CD4-positive, CD25-positive, alpha-beta regulatory T cell (primary cell): ENCODE measurements at regions not wholly inside any gene's neighbourhood (a gene's known extent, or its start where the extent isn't known, plus 50 kb on each side); places are given as distances from the start of the nearest gene placed in this dataset.

ENCODE experiments used
- ATAC-seq, 2 donors: fragments of 150-1000 bp; cut with Tn5 transposase; one replicate each; pipeline ENCODE4 v1.10.0; 2021; ENCODE audit warnings: low read depth in 2 of 2, moderate number of reproducible peaks in 2 of 2, moderate library complexity in 1 of 2
- DNase-seq, 3 donors: peaks; one replicate each; pipeline versions ENCODE4 v3.0.0 to v3.0.0-alpha.2; 2012 to 2022; ENCODE audit warnings: mixed read lengths in 1 of 3
- H3K27ac ChIP-seq: one replicate; pipeline ENCODE4 v1.7.0; 2013; ENCODE audit warnings: mild to moderate bottlenecking, low read length; ENCODE audit not compliant: insufficient read depth, poor library complexity, severe bottlenecking
- H3K27me3 ChIP-seq: one replicate; pipeline ENCODE4 v1.7.0; 2013; ENCODE audit warnings: low read length; ENCODE audit not compliant: control insufficient read depth, insufficient read depth
- H3K36me3 ChIP-seq: one replicate; pipeline ENCODE4 v1.7.0; 2013; ENCODE audit warnings: mild to moderate bottlenecking, low read length, moderate library complexity; ENCODE audit not compliant: control insufficient read depth, insufficient read depth
- H3K4me1 ChIP-seq: 2 replicates; pipeline ENCODE4 v1.7.0; 2013; ENCODE audit warnings: mild to moderate bottlenecking, low read length; ENCODE audit not compliant: insufficient read depth, control insufficient read depth, poor library complexity, severe bottlenecking
- H3K4me3 ChIP-seq: one replicate; pipeline ENCODE4 v1.7.0; 2013; ENCODE audit warnings: low read depth, mild to moderate bottlenecking, low read length, moderate library complexity
- H3K9me3 ChIP-seq, 2 experiments: 1 replicate in 1 of 2; 2 replicates in 1 of 2; pipeline ENCODE4 v1.7.0; 2013; ENCODE audit warnings: low read length in 2 of 2, mild to moderate bottlenecking in 1 of 2, moderate library complexity in 1 of 2; ENCODE audit not compliant: control insufficient read depth in 2 of 2
- H3K27ac Mint-ChIP-seq, 3 donors: one replicate each; pipeline ENCODE4 v1.8.0; 2020 to 2022; ENCODE audit warnings: mild to moderate bottlenecking in 3 of 3, mixed read lengths in 3 of 3, moderate library complexity in 2 of 3
- H3K27me3 Mint-ChIP-seq: one replicate; pipeline ENCODE4 v1.8.0; 2022; ENCODE audit warnings: mild to moderate bottlenecking, mixed read lengths
- H3K36me3 Mint-ChIP-seq: one replicate; pipeline ENCODE4 v1.8.0; 2020; ENCODE audit warnings: mixed read lengths
- H3K4me1 Mint-ChIP-seq, 4 donors: one replicate each; pipeline ENCODE4 v1.8.0; 2020 to 2022; ENCODE audit warnings: mixed read lengths in 4 of 4, mild to moderate bottlenecking in 1 of 4
- H3K4me3 Mint-ChIP-seq, 4 donors: one replicate each; pipeline ENCODE4 v1.8.0; 2020 to 2022; ENCODE audit warnings: mild to moderate bottlenecking in 4 of 4, mixed read lengths in 4 of 4, moderate library complexity in 3 of 4
- H3K9me3 Mint-ChIP-seq, 7 donors: one replicate each; pipeline ENCODE4 v1.8.0; 2020 to 2022; ENCODE audit warnings: mixed read lengths in 7 of 7, mild to moderate bottlenecking in 3 of 7, moderate library complexity in 2 of 7

DNA sequence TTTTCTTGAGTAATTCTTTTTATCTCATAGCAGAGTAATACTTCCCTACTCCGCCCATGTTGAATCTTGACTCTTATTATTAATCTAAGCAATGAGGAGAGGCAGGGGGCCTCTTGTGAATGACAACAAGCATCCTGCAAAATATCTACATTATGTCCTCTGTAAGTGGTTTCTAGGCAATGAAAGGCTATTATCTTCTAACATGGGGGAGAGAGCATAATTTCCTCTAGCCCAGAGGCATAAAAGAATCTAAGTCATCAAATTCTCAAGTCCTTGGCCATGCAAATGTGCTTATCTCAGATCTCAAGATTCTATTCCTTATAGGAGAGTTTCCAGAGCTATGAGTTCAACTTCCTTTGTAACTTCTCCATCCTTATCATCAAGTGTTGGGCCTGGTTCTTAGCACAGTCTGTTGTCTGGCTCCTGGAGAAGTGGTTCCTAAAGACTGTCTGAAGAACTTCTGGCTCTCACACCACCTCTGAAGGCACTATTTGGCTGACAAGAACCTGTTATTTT is 423.1 kb upstream of the INTU start:
- no peak for DNase-seq
- Histone ChIP-seq H3K4me3 (no peak overlapping the region), H3K27ac (no peak overlapping the region), H3K36me3 (no peaks in the 10 kb centered on the region), H3K4me1 (no peaks in the 10 kb centered on the region), H3K9me3 (no peaks in the 10 kb centered on the region), H3K27me3 (no peaks in the 10 kb centered on the region)
- peaks cover 4 to 21% (median 9%) of the 10 kb centered on the region in 7 donors for H3K9me3 Mint-ChIP-seq
- H3K27me3 Mint-ChIP-seq = no peaks in the 10 kb centered on the region
- H3K36me3 Mint-ChIP-seq = no peaks in the 10 kb centered on the region
- H3K27ac Mint-ChIP-seq = no peak overlapping the region
- no peak overlapping the region for H3K4me3 Mint-ChIP-seq
- H3K4me1 Mint-ChIP-seq = no peaks in the 10 kb centered on the region
- no peak for ATAC-seq

DNA sequence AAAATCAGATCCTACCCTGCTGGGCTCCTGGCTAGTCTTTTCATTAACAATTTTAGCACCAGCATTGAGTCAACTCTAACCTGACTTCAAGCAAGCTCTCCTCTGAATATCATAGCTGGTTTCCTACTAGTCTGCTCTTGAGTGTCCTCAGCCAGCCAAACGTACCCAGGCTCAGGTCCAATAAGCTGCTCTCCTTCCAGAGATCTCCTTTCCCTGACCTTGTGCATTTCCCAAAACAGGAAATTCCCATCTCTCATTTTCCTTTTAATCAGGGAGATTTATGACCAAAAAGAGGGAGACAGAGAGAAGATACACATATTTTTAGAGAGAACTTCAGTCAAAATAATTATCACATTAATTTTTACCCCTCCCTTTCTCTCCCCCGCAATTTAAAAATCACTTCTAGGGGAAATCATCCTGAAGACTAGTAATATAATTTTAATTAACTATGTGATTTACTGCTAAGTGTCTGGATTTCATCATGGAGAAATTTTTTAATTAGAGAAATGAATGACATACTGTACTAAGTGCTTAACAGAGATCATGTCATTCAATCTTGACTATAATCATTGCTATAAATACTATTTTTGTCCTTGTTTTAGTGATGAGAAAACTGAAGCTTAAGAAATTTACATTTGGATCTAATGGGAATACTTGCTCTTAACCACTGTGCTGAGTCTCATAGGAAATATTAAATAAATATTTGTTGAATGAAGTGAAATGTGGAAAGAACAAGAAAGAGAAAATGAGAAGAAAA is 421.7 kb upstream of the INTU start:
- ATAC-seq = no peak
- Histone ChIP-seq H3K4me1 (no peaks in the 10 kb centered on the region), H3K36me3 (no peaks in the 10 kb centered on the region), H3K9me3 (no peaks in the 10 kb centered on the region), H3K4me3 (no peak overlapping the region), H3K27me3 (no peaks in the 10 kb centered on the region), H3K27ac (no peak overlapping the region)
- Mint-ChIP-seq H3K4me3 (no peak overlapping the region), H3K36me3 (no peaks in the 10 kb centered on the region), H3K27me3 (no peaks in the 10 kb centered on the region), H3K4me1 (no peaks in the 10 kb centered on the region), H3K27ac (no peak overlapping the region), H3K9me3 (peaks cover 4 to 21% (median 10%) of the 10 kb centered on the region in 7 donors)
- DNase-seq = no peak

DNA sequence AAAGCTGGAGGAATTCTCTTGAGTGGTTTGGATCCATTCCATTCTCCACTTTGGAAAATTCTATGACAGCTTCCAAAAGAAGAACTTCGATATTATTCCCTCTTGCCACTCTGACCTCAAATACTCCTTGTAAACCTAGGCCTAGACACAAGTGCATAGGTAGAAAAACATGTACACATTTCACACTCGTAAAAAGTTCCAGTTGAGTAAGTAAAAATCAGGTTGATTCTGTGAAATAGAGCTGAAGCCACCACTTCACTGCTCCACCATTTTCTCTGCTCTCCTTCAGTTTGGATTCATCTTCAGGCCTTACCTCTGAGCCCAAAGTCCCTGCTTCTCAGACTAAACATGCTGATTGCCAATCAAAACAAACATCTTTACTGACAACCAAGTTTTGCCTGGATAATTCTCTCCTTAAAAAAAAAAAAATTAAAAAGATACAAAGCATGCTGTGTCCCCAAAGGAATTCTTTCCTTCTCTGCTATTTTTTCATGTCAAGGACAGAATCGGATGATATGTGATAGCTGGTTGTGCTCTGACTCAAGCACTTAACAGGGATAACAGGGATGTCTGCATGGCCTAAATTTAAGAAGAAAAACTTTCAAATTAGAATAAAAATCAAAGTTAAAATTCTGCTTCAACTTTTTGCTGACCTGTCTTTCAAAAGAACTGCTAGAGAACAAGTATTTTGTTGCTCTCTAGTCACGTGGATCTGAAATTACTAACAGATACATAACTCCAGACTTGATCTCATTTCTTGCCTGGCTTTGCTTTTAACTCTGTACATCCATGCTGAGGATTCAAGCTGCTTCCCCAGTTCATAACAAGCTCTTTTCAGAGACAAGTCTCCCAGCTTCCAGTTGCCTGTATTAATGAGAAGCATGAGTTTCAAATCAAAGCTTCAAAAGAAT is 420.9 kb upstream of the INTU start:
- no peak overlapping the region for H3K4me3 Mint-ChIP-seq
- Histone ChIP-seq H3K4me1 (no peaks in the 10 kb centered on the region), H3K9me3 (no peaks in the 10 kb centered on the region), H3K36me3 (no peaks in the 10 kb centered on the region), H3K27me3 (no peaks in the 10 kb centered on the region), H3K27ac (no peak overlapping the region), H3K4me3 (no peak overlapping the region)
- ATAC-seq = no peak
- no peak overlapping the region for H3K27ac Mint-ChIP-seq
- H3K9me3 Mint-ChIP-seq = peaks cover 4 to 21% (median 10%) of the 10 kb centered on the region in 7 donors
- H3K36me3 Mint-ChIP-seq = no peaks in the 10 kb centered on the region
- no peaks in the 10 kb centered on the region for H3K27me3 Mint-ChIP-seq
- no peak for DNase-seq
- no peaks in the 10 kb centered on the region for H3K4me1 Mint-ChIP-seq

DNA sequence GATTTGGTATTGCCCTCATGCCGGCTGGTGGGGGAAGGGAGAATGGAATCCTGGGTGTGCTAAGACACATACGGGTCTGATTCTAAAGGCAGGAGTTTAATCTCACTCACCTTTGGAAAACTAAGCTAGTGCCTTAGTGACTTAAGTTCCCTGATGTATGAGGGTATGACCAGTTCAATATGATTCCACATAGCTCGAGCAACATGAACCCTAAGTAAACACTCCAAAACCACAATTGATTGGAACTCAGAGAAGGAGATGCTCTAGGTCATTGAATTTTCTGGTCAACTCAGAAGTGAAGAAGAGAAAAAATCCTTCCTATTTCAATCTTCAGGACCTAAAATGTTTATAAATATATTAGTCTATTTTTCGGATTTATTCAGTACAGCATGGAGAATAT is 420.1 kb upstream of the INTU start:
- Mint-ChIP-seq H3K36me3 (no peaks in the 10 kb centered on the region), H3K4me1 (no peaks in the 10 kb centered on the region), H3K27ac (no peak overlapping the region), H3K27me3 (no peaks in the 10 kb centered on the region), H3K4me3 (no peak overlapping the region), H3K9me3 (peaks cover 3 to 19% (median 9%) of the 10 kb centered on the region in 7 donors)
- DNase-seq (no peak), ATAC-seq (no peak)
- H3K36me3 ChIP-seq = no peaks in the 10 kb centered on the region
- no peaks in the 10 kb centered on the region for H3K27me3 ChIP-seq
- no peaks in the 10 kb centered on the region for H3K9me3 ChIP-seq
- H3K4me3 ChIP-seq = no peak overlapping the region
- no peaks in the 10 kb centered on the region for H3K4me1 ChIP-seq
- H3K27ac ChIP-seq = no peak overlapping the region

DNA sequence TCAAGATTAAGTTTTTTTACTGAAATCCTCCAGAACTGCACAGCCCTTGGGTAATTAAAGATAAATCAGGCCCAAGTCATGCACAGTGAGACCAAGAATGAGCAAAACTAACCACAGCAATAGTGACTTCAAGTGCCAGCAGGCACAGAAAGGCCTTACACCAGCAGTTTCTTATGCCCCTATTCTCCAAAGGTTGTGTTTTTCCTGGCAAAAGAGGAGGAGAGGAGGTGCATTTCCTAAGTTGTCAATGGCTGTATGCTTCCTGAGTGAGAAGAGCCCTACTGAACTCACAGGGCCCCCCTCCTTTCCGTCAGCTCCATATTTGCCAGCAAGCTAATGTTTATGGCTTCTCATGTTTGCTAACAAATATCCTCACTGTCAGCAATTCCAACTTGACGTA is 418.7 kb upstream of the INTU start:
- no peaks in the 10 kb centered on the region for H3K27me3 ChIP-seq
- no peaks in the 10 kb centered on the region for H3K9me3 ChIP-seq
- Mint-ChIP-seq H3K27me3 (no peaks in the 10 kb centered on the region), H3K4me1 (no peaks in the 10 kb centered on the region), H3K9me3 (peaks cover 2 to 20% (median 8%) of the 10 kb centered on the region in 7 donors), H3K27ac (no peak overlapping the region), H3K4me3 (no peak overlapping the region), H3K36me3 (no peaks in the 10 kb centered on the region)
- no peaks in the 10 kb centered on the region for H3K4me1 ChIP-seq
- no peak overlapping the region for H3K27ac ChIP-seq
- no peaks in the 10 kb centered on the region for H3K36me3 ChIP-seq
- DNase-seq = no peak
- ATAC-seq = no peak
- no peak overlapping the region for H3K4me3 ChIP-seq

DNA sequence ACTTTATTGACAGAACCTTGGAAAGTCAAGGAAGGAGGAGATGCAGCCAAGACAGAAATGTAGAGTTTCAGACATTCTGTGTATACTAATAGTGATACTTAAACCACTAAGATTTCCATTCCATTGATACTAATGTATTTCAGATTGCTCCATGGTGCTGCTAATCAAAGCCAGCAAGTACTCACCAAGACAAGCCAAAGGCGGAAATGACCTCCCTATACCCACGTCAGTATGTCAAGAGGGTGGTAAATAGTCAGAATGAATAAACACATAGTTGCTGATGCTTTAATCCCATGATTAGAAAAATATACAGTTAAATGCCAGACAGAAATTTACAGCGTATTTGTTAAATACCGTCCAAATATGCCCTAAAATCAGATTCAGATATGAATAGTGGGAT is 417.8 kb upstream of the INTU start:
- Histone ChIP-seq H3K27ac (no peak overlapping the region), H3K27me3 (no peaks in the 10 kb centered on the region), H3K36me3 (no peaks in the 10 kb centered on the region), H3K4me3 (no peak overlapping the region), H3K4me1 (no peaks in the 10 kb centered on the region), H3K9me3 (no peaks in the 10 kb centered on the region)
- ATAC-seq (no peak), DNase-seq (no peak)
- Mint-ChIP-seq H3K27me3 (no peaks in the 10 kb centered on the region), H3K36me3 (no peaks in the 10 kb centered on the region), H3K4me1 (no peaks in the 10 kb centered on the region), H3K4me3 (no peak overlapping the region), H3K9me3 (peaks cover 1 to 20% (median 7%) of the 10 kb centered on the region in 7 donors), H3K27ac (no peak overlapping the region)

DNA sequence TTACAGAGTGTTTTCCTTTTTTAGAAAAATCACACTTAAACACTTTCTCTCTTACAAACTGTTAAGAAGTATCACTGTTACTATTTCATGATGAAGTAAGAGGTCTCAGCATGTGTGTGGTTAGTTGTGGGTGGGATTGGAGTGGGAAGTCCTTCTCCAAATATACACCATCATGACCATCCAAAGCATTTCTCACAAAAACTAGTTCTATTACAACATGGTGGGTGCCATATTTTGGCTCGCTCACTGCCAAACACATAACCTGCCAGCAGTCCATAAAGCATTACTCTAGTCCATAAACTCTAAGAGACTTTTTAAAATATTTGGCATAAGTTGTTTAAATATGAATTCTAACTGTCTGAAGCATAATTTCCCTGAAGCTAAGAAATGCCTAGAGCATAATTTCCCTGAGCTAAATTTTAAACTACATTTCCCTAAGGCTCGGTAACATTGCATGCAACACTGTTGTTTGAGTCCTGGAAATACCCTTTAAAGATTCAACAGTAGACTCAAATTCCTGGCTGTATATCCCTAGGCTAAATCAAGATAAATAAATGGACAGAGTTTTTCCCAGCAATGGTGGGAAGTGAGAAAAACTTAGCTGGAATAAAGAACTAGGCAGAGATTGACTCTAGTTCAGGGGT is 415.0 kb upstream of the INTU start:
- no peak for ATAC-seq
- peaks cover 3 to 28% (median 7%) of the 10 kb centered on the region in 7 donors for H3K9me3 Mint-ChIP-seq
- no peak overlapping the region for H3K27ac ChIP-seq
- DNase-seq = no peak
- no peaks in the 10 kb centered on the region for H3K4me1 ChIP-seq
- H3K4me3 ChIP-seq = no peak overlapping the region
- H3K4me3 Mint-ChIP-seq = no peak overlapping the region
- H3K27me3 ChIP-seq = no peaks in the 10 kb centered on the region
- H3K36me3 ChIP-seq = no peaks in the 10 kb centered on the region
- H3K4me1 Mint-ChIP-seq = no peaks in the 10 kb centered on the region
- no peak overlapping the region for H3K27ac Mint-ChIP-seq
- H3K36me3 Mint-ChIP-seq = no peaks in the 10 kb centered on the region
- no peaks in the 10 kb centered on the region for H3K27me3 Mint-ChIP-seq
- no peaks in the 10 kb centered on the region for H3K9me3 ChIP-seq
